ENCODE measurements at regions not wholly inside any gene's neighbourhood (a gene's known extent, or its start where the extent isn't known, plus 50 kb on each side); places are given as distances from the start of the nearest gene placed in this dataset.

DNA sequence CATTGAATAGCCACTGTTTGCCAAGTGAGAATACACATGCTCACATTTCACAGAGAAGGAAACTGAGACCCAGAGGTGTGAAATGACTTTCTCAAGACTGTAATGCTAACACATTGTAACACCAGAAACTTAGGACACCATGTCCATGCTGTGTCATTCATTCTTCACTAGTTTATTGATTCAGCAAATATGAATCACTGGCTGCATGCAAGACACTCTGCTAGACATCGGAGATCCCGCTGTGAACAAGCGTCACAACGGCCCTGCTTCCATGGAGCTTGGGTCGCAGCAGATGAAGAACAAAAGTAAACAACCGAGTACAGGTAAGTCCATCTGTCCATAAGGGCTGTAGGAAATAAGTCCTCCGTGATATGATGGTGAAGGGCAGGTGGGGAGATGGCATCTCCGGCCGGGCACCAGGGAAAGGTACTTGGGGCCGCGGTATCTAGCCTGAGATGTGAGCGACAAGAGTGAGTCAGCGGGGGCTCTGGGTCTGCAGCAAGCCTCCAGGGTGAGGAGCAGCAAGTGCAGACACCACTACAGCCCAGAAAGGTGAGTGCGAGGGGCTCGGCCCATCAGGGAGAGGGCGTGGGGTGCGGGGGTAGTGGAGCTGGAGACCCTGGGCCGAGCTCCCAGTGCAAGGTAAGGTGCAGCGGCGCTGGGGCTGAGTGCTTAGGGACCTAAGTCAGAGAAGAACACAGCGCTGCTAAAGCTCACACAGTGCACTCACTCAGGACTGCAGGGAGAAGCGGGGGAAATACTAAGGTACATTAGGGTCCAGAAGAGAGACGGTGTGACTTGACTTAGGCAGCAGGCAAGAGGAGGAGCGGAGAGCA is 391.2 kb downstream of the FBXO15 start:
- Mint-ChIP-seq H3K36me3 (ENCODE audit: low read depth) (no peaks in the 10 kb centered on the region), H3K27ac (ENCODE audit: unreplicated experiment) (no peak overlapping the region), H3K4me3 (ENCODE audit: unreplicated experiment) (no peak overlapping the region), H3K9me3 (ENCODE audit: low read depth) (peaks cover 3% of the 10 kb centered on the region), H3K27me3 (ENCODE audit: low read depth) (peaks cover 2% of the 10 kb centered on the region), H3K4me1 (ENCODE audit: low read depth) (no peaks in the 10 kb centered on the region)
- TF ChIP-seq, protein P1, sequence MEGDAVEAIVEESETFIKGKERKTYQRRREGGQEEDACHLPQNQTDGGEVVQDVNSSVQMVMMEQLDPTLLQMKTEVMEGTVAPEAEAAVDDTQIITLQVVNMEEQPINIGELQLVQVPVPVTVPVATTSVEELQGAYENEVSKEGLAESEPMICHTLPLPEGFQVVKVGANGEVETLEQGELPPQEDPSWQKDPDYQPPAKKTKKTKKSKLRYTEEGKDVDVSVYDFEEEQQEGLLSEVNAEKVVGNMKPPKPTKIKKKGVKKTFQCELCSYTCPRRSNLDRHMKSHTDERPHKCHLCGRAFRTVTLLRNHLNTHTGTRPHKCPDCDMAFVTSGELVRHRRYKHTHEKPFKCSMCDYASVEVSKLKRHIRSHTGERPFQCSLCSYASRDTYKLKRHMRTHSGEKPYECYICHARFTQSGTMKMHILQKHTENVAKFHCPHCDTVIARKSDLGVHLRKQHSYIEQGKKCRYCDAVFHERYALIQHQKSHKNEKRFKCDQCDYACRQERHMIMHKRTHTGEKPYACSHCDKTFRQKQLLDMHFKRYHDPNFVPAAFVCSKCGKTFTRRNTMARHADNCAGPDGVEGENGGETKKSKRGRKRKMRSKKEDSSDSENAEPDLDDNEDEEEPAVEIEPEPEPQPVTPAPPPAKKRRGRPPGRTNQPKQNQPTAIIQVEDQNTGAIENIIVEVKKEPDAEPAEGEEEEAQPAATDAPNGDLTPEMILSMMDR (IDR thresholded peaks at IDR 0.05) = no peak
- no peak for DNase-seq (ENCODE audit: low spot score)

DNA sequence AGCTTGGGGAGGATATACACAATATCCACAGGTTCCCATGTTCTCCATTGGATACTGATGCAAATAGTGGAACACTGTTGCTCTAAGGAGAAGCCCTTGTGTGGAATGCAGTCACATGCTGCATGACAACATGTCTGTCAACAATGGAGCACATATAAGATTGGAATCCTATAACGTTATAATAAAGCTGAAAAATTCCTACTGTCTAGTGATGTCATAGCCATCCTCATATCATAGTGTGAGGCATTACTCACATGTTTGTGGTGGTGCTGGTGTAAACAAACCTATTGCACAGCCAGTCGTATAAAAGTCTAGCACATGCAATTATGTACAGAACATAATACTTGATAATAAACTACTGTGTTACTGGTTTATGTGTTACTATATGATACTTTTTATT is 394.7 kb downstream of the FBXO15 start:
- Mint-ChIP-seq H3K4me3 (ENCODE audit: unreplicated experiment) (no peak overlapping the region), H3K4me1 (ENCODE audit: low read depth) (no peaks in the 10 kb centered on the region), H3K9me3 (ENCODE audit: low read depth) (no peaks in the 10 kb centered on the region), H3K27ac (ENCODE audit: unreplicated experiment) (no peak overlapping the region), H3K36me3 (ENCODE audit: low read depth) (no peaks in the 10 kb centered on the region), H3K27me3 (ENCODE audit: low read depth) (peaks cover 2% of the 10 kb centered on the region)
- TF ChIP-seq, protein P1 (IDR thresholded peaks at IDR 0.05) = no peak
- no peak for DNase-seq (ENCODE audit: low spot score)

DNA sequence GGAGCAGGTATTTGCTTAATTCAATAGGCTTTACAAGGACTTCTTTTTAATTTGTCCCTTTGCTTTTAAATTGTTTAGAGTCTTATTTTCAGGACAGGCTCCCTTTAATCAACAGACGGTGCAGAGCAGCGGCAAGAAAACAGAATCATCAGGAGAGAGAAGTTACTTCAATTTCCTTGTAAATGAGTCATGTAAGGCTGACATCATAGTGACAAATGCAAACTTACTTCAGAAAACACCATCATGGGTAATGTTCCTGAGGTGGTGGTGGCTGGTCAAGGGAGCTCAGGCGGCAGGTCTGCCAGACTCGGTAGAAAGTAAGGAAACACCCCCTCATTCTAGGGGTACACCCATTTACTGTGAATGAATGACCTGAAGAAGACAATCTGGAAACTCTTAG is 395.1 kb downstream of the FBXO15 start:
- Mint-ChIP-seq H3K9me3 (ENCODE audit: low read depth) (no peaks in the 10 kb centered on the region), H3K27ac (ENCODE audit: unreplicated experiment) (no peak overlapping the region), H3K4me1 (ENCODE audit: low read depth) (no peaks in the 10 kb centered on the region), H3K4me3 (ENCODE audit: unreplicated experiment) (no peak overlapping the region), H3K36me3 (ENCODE audit: low read depth) (no peaks in the 10 kb centered on the region), H3K27me3 (ENCODE audit: low read depth) (peaks cover 2% of the 10 kb centered on the region)
- no peak for DNase-seq (ENCODE audit: low spot score)
- TF ChIP-seq, protein P1 (IDR thresholded peaks at IDR 0.05) = no peak

DNA sequence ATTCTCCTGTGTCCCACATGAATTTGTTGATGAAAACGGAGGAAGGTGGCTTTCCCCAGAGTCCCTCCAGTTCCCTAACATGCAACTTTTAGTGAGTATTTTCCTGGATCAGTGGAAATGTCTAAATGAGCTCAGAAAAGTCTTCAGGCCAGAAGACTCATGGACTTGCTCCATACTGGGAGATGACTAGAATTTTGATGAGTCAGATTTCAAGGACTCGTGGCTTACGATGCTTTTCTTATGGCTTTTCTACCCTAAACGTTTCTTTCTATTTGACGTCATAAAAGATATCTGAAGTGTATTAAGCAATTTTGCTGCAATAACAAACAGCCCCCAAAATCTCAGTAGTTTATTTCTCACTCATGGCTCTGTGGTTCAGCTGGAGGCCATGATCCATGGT is 397.6 kb downstream of the FBXO15 start:
- TF ChIP-seq, protein P1 (IDR thresholded peaks at IDR 0.05) = no peak
- Mint-ChIP-seq H3K4me3 (ENCODE audit: unreplicated experiment) (no peak overlapping the region), H3K27me3 (ENCODE audit: low read depth) (no peaks in the 10 kb centered on the region), H3K27ac (ENCODE audit: unreplicated experiment) (no peak overlapping the region), H3K9me3 (ENCODE audit: low read depth) (no peaks in the 10 kb centered on the region), H3K4me1 (ENCODE audit: low read depth) (no peaks in the 10 kb centered on the region), H3K36me3 (ENCODE audit: low read depth) (no peaks in the 10 kb centered on the region)
- no peak for DNase-seq (ENCODE audit: low spot score)

DNA sequence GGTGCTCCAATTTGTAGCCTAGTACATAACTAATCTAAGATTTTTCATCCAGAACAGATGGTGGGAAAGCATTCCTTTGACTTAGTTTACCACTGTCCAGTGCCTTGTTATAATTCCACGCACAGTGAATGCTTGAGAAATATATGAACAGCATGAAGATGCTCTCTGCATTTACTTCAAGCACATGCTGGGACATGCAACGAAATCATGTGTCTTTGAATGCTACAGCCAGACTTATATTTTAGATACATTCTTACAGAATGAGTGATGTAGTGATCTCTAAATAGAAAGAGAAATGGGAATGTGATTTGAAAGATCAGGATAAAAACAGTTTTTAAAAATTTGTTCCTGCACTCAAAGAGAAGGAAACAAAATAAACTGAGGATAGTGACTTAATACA is 398.3 kb downstream of the FBXO15 start:
- no peaks in the 10 kb centered on the region for H3K4me1 Mint-ChIP-seq (ENCODE audit: low read depth)
- H3K36me3 Mint-ChIP-seq (ENCODE audit: low read depth) = no peaks in the 10 kb centered on the region
- no peaks in the 10 kb centered on the region for H3K27me3 Mint-ChIP-seq (ENCODE audit: low read depth)
- H3K4me3 Mint-ChIP-seq (ENCODE audit: unreplicated experiment) = no peak overlapping the region
- TF ChIP-seq, protein P1 (IDR thresholded peaks at IDR 0.05) = no peak
- no peaks in the 10 kb centered on the region for H3K9me3 Mint-ChIP-seq (ENCODE audit: low read depth)
- H3K27ac Mint-ChIP-seq (ENCODE audit: unreplicated experiment) = no peak overlapping the region
- no peak for DNase-seq (ENCODE audit: low spot score)
